ENCODE measurements at regions not wholly inside any gene's neighbourhood (a gene's known extent, or its start where the extent isn't known, plus 50 kb on each side); places are given as distances from the start of the nearest gene placed in this dataset.

GRCh38 chr4:57591073-57591472, 480.9 kb upstream of the IGFBP7 start:
- H3K4me1 ChIP-seq (ENCODE audit: control insufficient read depth in 2 of 2, insufficient read depth in 2 of 2, low read length in 2 of 2): no peaks in the 10 kb centered on the region
- ChIA-PET CTCF (no interaction called here), POLR2A (no interaction called here)
- H3K4me3 Mint-ChIP-seq: no peak overlapping the region
- no peaks in the 10 kb centered on the region for H3K27me3 ChIP-seq (ENCODE audit: control insufficient read depth in 2 of 2, insufficient read depth in 2 of 2, low read length in 2 of 2)
- H3K9me3 ChIP-seq (ENCODE audit: control insufficient read depth in 2 of 3, low read length in 3 of 3): no peaks in the 10 kb centered on the region
- no peak overlapping the region for H3K27ac Mint-ChIP-seq
- ATAC-seq (no peak), DNase-seq (no peak)
- peaks cover 0 to 14% (median 4%) of the 10 kb centered on the region in 11 donors for H3K9me3 Mint-ChIP-seq
- H3K36me3 Mint-ChIP-seq: no peaks in the 10 kb centered on the region
- no peaks in the 10 kb centered on the region for H3K4me1 Mint-ChIP-seq
- H3K4me3 ChIP-seq (ENCODE audit: low read length): no peak overlapping the region
- H3K27ac ChIP-seq (ENCODE audit: low read depth, low read length): no peak overlapping the region
- no peaks in the 10 kb centered on the region for H3K27me3 Mint-ChIP-seq
- intact Hi-C loops (cut with micrococcal nuclease): no loop called here
- no peaks in the 10 kb centered on the region for H3K36me3 ChIP-seq (ENCODE audit: control insufficient read depth in 2 of 3, insufficient read depth in 3 of 3, low read length in 3 of 3)

DNA sequence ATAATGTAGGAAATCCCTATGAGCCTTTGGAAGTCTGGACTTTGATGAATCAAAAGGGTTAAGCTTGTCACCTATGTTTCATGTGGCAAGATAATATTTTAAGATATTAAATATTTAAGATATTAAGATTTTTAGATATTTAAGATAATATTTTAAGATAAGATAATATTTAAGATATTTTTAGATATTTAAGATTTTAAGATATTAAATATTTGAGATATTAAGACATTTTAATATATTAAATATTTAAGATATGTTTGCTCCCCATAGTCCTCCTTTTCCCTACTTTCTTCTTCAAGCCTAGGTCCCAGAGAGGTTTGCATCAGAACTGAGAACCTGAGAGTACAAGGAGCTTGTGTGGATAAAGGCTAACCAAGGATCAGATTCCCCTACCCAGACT, 478.4 kb upstream of the IGFBP7 start:
- DNase-seq (no peak), ATAC-seq (no peak)
- intact Hi-C loops (cut with micrococcal nuclease): no loop called here
- Histone ChIP-seq H3K4me3 (ENCODE audit: low read length) (no peak overlapping the region), H3K27ac (ENCODE audit: low read depth, low read length) (no peak overlapping the region), H3K9me3 (ENCODE audit: control insufficient read depth in 2 of 3, low read length in 3 of 3) (no peaks in the 10 kb centered on the region), H3K4me1 (ENCODE audit: control insufficient read depth in 2 of 2, insufficient read depth in 2 of 2, low read length in 2 of 2) (no peaks in the 10 kb centered on the region), H3K36me3 (ENCODE audit: control insufficient read depth in 2 of 3, insufficient read depth in 3 of 3, low read length in 3 of 3) (no peaks in the 10 kb centered on the region), H3K27me3 (ENCODE audit: control insufficient read depth in 2 of 2, insufficient read depth in 2 of 2, low read length in 2 of 2) (no peaks in the 10 kb centered on the region)
- Mint-ChIP-seq H3K4me1 (no peaks in the 10 kb centered on the region), H3K27me3 (no peaks in the 10 kb centered on the region), H3K27ac (no peak overlapping the region), H3K36me3 (no peaks in the 10 kb centered on the region), H3K4me3 (no peak overlapping the region), H3K9me3 (peaks cover 0 to 14% (median 4%) of the 10 kb centered on the region in 11 donors)
- ChIA-PET CTCF (no interaction called here), POLR2A (no interaction called here)

- no peak overlapping the region for H3K27ac ChIP-seq (ENCODE audit: low read depth, low read length)
- no peaks in the 10 kb centered on the region for H3K27me3 Mint-ChIP-seq
- H3K4me3 Mint-ChIP-seq: no peak overlapping the region
- ATAC-seq: no peak
- intact Hi-C loops (cut with micrococcal nuclease): no loop called here
- no peaks in the 10 kb centered on the region for H3K4me1 ChIP-seq (ENCODE audit: control insufficient read depth in 2 of 2, insufficient read depth in 2 of 2, low read length in 2 of 2)
- no peaks in the 10 kb centered on the region for H3K36me3 ChIP-seq (ENCODE audit: control insufficient read depth in 2 of 3, insufficient read depth in 3 of 3, low read length in 3 of 3)
- POLR2A ChIA-PET: no interaction called here
- H3K9me3 ChIP-seq (ENCODE audit: control insufficient read depth in 2 of 3, low read length in 3 of 3): no peaks in the 10 kb centered on the region
- H3K27ac Mint-ChIP-seq: no peak overlapping the region
- CTCF ChIA-PET: no interaction called here
- H3K27me3 ChIP-seq (ENCODE audit: control insufficient read depth in 2 of 2, insufficient read depth in 2 of 2, low read length in 2 of 2): no peaks in the 10 kb centered on the region
- no peaks in the 10 kb centered on the region for H3K4me1 Mint-ChIP-seq
- no peaks in the 10 kb centered on the region for H3K36me3 Mint-ChIP-seq
- H3K9me3 Mint-ChIP-seq: peaks cover 0 to 7% (median 2%) of the 10 kb centered on the region in 11 donors
- no peak for DNase-seq
- H3K4me3 ChIP-seq (ENCODE audit: low read length): no peak overlapping the region
These were observed 470.8 kb upstream of the IGFBP7 start for GRCh38 chr4:57580710-57581599.

GRCh38 chr4:57575426-57575825, 465.2 kb upstream of the IGFBP7 start:
- no peak for DNase-seq

DNA sequence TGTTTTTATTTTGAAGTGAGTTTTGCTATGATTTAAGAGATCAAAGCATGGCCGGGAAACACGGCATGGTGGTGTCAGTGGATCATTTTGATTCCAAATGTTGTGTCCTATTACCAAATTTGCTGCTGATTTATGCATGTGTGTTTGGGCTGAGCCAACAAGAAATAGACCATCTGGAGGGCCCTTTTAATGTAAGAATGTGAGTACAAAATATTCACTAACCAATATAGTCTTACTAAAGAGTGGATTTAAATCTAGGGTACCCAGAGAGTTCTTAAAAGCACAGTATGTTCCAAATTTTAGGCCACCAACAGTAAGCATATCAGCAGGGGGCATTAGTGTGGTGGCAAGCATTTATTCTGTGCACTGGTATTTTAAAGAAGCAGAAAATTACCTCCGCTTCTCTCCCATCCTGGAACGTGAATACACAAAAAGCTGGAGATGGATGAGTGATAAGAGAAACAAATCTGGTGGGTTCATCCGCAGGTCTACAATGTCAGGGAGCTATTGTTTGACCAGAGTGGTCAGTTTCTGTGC, 444.4 kb upstream of the IGFBP7 start:
- CTCF ChIA-PET: no interaction called here
- POLR2A ChIA-PET: no interaction called here
- Mint-ChIP-seq H3K36me3 (no peaks in the 10 kb centered on the region), H3K4me3 (no peak overlapping the region), H3K9me3 (peaks cover 0 to 12% (median 2%) of the 10 kb centered on the region in 11 donors), H3K27ac (no peak overlapping the region), H3K27me3 (no peaks in the 10 kb centered on the region), H3K4me1 (no peaks in the 10 kb centered on the region)
- Histone ChIP-seq H3K4me1 (ENCODE audit: control insufficient read depth in 2 of 2, insufficient read depth in 2 of 2, low read length in 2 of 2) (no peaks in the 10 kb centered on the region), H3K9me3 (ENCODE audit: control insufficient read depth in 2 of 3, low read length in 3 of 3) (no peaks in the 10 kb centered on the region), H3K27me3 (ENCODE audit: control insufficient read depth in 2 of 2, insufficient read depth in 2 of 2, low read length in 2 of 2) (no peaks in the 10 kb centered on the region), H3K36me3 (ENCODE audit: control insufficient read depth in 2 of 3, insufficient read depth in 3 of 3, low read length in 3 of 3) (no peaks in the 10 kb centered on the region), H3K27ac (ENCODE audit: low read depth, low read length) (no peak overlapping the region), H3K4me3 (ENCODE audit: low read length) (no peak overlapping the region)
- ATAC-seq: no peak
- DNase-seq: no peak
- intact Hi-C loops (cut with micrococcal nuclease): no loop called here

More at GRCh38 chr4:57575426-57575825, 465.2 kb upstream of the IGFBP7 start:
- Histone ChIP-seq H3K4me1 (ENCODE audit: control insufficient read depth in 2 of 2, insufficient read depth in 2 of 2, low read length in 2 of 2) (no peaks in the 10 kb centered on the region), H3K9me3 (ENCODE audit: control insufficient read depth in 2 of 3, low read length in 3 of 3) (no peaks in the 10 kb centered on the region), H3K27me3 (ENCODE audit: control insufficient read depth in 2 of 2, insufficient read depth in 2 of 2, low read length in 2 of 2) (no peaks in the 10 kb centered on the region), H3K4me3 (ENCODE audit: low read length) (no peak overlapping the region), H3K36me3 (ENCODE audit: control insufficient read depth in 2 of 3, insufficient read depth in 3 of 3, low read length in 3 of 3) (no peaks in the 10 kb centered on the region), H3K27ac (ENCODE audit: low read depth, low read length) (no peak overlapping the region)
- intact Hi-C loops (cut with micrococcal nuclease): no loop called here
- CTCF ChIA-PET: no interaction called here
- POLR2A ChIA-PET: no interaction called here
- Mint-ChIP-seq H3K36me3 (no peaks in the 10 kb centered on the region), H3K9me3 (peaks cover 0 to 11% (median 2%) of the 10 kb centered on the region in 11 donors), H3K27me3 (no peaks in the 10 kb centered on the region), H3K4me3 (no peak overlapping the region), H3K4me1 (no peaks in the 10 kb centered on the region), H3K27ac (no peak overlapping the region)
- ATAC-seq: no peak

DNA sequence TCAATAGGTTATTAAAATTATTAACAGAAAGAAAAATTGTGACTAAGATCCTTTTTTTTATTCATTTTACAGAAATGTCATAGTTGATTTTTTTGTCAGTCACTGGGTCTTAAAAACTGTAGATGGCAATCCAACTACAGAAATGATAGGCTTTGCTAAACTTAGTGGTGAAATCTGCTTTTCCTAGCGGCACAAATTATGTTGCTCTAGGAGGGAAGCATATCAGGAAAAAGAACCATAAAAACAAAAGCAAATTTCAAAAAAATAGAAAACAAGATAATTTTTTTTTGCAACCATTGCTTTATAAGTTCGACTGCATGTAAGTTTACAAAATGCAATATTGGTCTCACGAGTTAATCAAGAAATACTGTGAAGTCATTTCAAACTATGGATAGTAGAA, 443.5 kb upstream of the IGFBP7 start:
- Mint-ChIP-seq H3K27me3 (no peaks in the 10 kb centered on the region), H3K9me3 (peaks cover 0 to 7% (median 2%) of the 10 kb centered on the region in 11 donors), H3K36me3 (no peaks in the 10 kb centered on the region), H3K4me1 (no peaks in the 10 kb centered on the region), H3K4me3 (no peak overlapping the region), H3K27ac (no peak overlapping the region)
- no peak overlapping the region for H3K4me3 ChIP-seq (ENCODE audit: low read length)
- H3K9me3 ChIP-seq (ENCODE audit: control insufficient read depth in 2 of 3, low read length in 3 of 3): no peaks in the 10 kb centered on the region
- H3K27ac ChIP-seq (ENCODE audit: low read depth, low read length): no peak overlapping the region
- DNase-seq (no peak), ATAC-seq (no peak)
- intact Hi-C loops (cut with micrococcal nuclease): no loop called here
- ChIA-PET POLR2A (no interaction called here), CTCF (no interaction called here)
- no peaks in the 10 kb centered on the region for H3K27me3 ChIP-seq (ENCODE audit: control insufficient read depth in 2 of 2, insufficient read depth in 2 of 2, low read length in 2 of 2)
- no peaks in the 10 kb centered on the region for H3K36me3 ChIP-seq (ENCODE audit: control insufficient read depth in 2 of 3, insufficient read depth in 3 of 3, low read length in 3 of 3)
- no peaks in the 10 kb centered on the region for H3K4me1 ChIP-seq (ENCODE audit: control insufficient read depth in 2 of 2, insufficient read depth in 2 of 2, low read length in 2 of 2)

- H3K27ac Mint-ChIP-seq: no peak overlapping the region
- H3K9me3 Mint-ChIP-seq: peaks cover 0 to 6% (median 0%) of the 10 kb centered on the region in 11 donors
- intact Hi-C loops (cut with micrococcal nuclease): no loop called here
- H3K4me3 Mint-ChIP-seq: no peak overlapping the region
- Histone ChIP-seq H3K36me3 (ENCODE audit: control insufficient read depth in 2 of 3, insufficient read depth in 3 of 3, low read length in 3 of 3) (no peaks in the 10 kb centered on the region), H3K9me3 (ENCODE audit: control insufficient read depth in 2 of 3, low read length in 3 of 3) (no peaks in the 10 kb centered on the region), H3K27me3 (ENCODE audit: control insufficient read depth in 2 of 2, insufficient read depth in 2 of 2, low read length in 2 of 2) (no peaks in the 10 kb centered on the region), H3K4me3 (ENCODE audit: low read length) (no peak overlapping the region), H3K27ac (ENCODE audit: low read depth, low read length) (no peak overlapping the region), H3K4me1 (ENCODE audit: control insufficient read depth in 2 of 2, insufficient read depth in 2 of 2, low read length in 2 of 2) (no peaks in the 10 kb centered on the region)
- no peaks in the 10 kb centered on the region for H3K36me3 Mint-ChIP-seq
- DNase-seq: no peak
- no peaks in the 10 kb centered on the region for H3K27me3 Mint-ChIP-seq
- no peaks in the 10 kb centered on the region for H3K4me1 Mint-ChIP-seq
- ChIA-PET POLR2A (no interaction called here), CTCF (no interaction called here)
- no peak for ATAC-seq
These were observed 440.0 kb upstream of the IGFBP7 start for GRCh38 chr4:57550198-57550597.

Measured in naive thymus-derived CD4-positive, alpha-beta T cell (primary cell).